BLaER1 (cell line): ENCODE measurements at regions not wholly inside any gene's neighbourhood (a gene's known extent, or its start where the extent isn't known, plus 50 kb on each side); places are given as distances from the start of the nearest gene placed in this dataset.

Source experiments
- H3K27ac ChIP-seq: shearing (Covaris generic); formaldehyde crosslinking; 2 replicates; pipeline ENCODE4 v1.8.1; 2022
- H3K27me3 ChIP-seq: shearing (Covaris generic); formaldehyde crosslinking; 2 replicates; pipeline ENCODE4 v1.8.1; 2022
- H3K36me3 ChIP-seq: shearing (Covaris generic); formaldehyde crosslinking; 2 replicates; pipeline ENCODE4 v1.8.1; 2022
- H3K4me1 ChIP-seq: shearing (Covaris generic); formaldehyde crosslinking; 2 replicates; pipeline ENCODE4 v1.8.1; 2022
- H3K4me2 ChIP-seq: shearing (Covaris generic); formaldehyde crosslinking; 2 replicates; pipeline ENCODE4 v1.8.1; 2022
- H3K4me3 ChIP-seq: shearing (Covaris generic); formaldehyde crosslinking; 2 replicates; pipeline ENCODE4 v1.8.1; 2022
- H3K9ac ChIP-seq: shearing (Covaris generic); formaldehyde crosslinking; 2 replicates; pipeline ENCODE4 v1.8.1; 2022
- H3K9me3 ChIP-seq: shearing (Covaris generic); formaldehyde crosslinking; 2 replicates; pipeline ENCODE4 v1.8.1; 2022
- H4K20me1 ChIP-seq: shearing (Covaris generic); formaldehyde crosslinking; 2 replicates; pipeline ENCODE4 v1.8.1; 2022
- Cebpa-rat ChIP-seq: shearing (Covaris generic); IDR thresholded peaks from 2 replicates; pipeline ENCODE4 v1.8.1; 2022

DNA sequence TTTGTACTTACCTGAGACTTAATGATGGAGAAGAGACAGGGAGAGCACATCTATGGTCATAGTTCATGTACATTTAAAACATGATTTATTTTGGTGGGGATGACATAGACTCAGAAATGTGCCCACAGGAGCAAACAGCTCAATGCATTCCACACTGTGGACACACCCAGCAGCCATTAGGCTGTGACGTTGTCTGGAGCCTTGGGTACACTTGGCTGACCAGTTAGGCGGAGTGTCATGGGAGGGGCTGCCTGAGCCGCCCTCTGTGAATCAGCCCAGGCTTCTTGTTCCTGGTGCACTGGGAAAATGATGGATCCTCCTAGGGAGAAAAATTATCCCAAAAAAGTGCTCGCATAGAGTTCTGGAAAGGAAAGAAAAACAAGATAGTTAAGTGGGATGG, 231.0 kb upstream of the GMDS start:
- Histone ChIP-seq H4K20me1 (no peaks in the 10 kb centered on the region), H3K4me3 (no peak overlapping the region), H3K4me2 (no peak overlapping the region), H3K36me3 (no peaks in the 10 kb centered on the region), H3K27ac (no peak overlapping the region), H3K27me3 (no peaks in the 10 kb centered on the region), H3K9me3 (no peaks in the 10 kb centered on the region), H3K4me1 (0 out of 2 replicates have a peak, but pooled peaks cover 2% of the 10 kb centered on the region), H3K9ac (no peak overlapping the region)
- TF ChIP-seq Cebpa-rat = no peak

DNA sequence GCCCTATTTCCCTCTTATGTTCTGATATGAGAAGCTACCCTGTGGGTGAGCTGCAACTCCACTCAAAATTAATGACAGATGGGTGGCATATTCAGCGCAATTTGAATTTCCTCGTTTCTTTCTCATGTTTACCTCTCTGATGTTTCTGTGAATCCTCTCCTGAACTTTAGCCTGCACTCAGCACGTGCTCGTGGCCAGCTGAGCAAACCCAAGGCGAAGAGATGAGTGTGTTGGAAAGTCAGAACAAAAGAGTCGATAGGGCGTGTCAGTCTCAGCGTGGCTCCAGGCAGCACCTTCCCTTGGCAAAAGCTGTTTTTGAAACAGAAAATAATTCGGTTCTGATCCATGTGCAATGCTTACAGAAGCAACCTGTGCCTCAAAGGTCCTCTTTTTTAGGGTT, 226.1 kb upstream of the GMDS start:
- TF ChIP-seq Cebpa-rat = no peak
- H3K4me2 ChIP-seq = no peak overlapping the region
- no peak overlapping the region for H3K9ac ChIP-seq
- H3K9me3 ChIP-seq = no peaks in the 10 kb centered on the region
- H4K20me1 ChIP-seq = no peaks in the 10 kb centered on the region
- H3K4me3 ChIP-seq = no peak overlapping the region
- H3K27me3 ChIP-seq = no peaks in the 10 kb centered on the region
- no peaks in the 10 kb centered on the region for H3K36me3 ChIP-seq
- H3K4me1 ChIP-seq = 0 out of 2 replicates have a peak, but pooled peaks cover 5% of the 10 kb centered on the region
- H3K27ac ChIP-seq = no peak overlapping the region

DNA sequence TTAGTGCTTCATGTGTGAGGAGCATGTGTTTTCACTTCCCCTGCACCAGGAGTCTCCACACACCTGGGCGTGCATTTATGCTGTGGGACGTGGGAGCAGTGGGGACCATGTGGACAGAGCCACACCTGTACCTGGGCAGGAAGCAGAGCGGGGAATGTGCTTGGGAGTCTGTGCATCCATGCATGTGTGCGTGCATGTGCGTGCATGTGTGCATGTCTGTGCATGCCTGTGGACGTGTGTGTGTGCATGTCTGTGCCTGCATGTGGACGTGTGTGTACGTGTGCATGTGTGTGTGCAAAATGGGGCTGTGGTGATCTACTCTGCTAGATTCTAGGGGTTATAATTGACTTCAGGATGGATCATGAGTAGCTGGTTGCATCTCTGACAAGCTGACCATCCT, 224.0 kb upstream of the GMDS start:
- no peaks in the 10 kb centered on the region for H3K9me3 ChIP-seq
- H4K20me1 ChIP-seq = no peaks in the 10 kb centered on the region
- no peaks in the 10 kb centered on the region for H3K27me3 ChIP-seq
- no peaks in the 10 kb centered on the region for H3K36me3 ChIP-seq
- no peak overlapping the region for H3K4me2 ChIP-seq
- TF ChIP-seq Cebpa-rat = no peak
- 0 out of 2 replicates have a peak, but pooled peaks cover 5% of the 10 kb centered on the region for H3K4me1 ChIP-seq
- no peak overlapping the region for H3K4me3 ChIP-seq
- H3K27ac ChIP-seq = no peak overlapping the region
- no peak overlapping the region for H3K9ac ChIP-seq

DNA sequence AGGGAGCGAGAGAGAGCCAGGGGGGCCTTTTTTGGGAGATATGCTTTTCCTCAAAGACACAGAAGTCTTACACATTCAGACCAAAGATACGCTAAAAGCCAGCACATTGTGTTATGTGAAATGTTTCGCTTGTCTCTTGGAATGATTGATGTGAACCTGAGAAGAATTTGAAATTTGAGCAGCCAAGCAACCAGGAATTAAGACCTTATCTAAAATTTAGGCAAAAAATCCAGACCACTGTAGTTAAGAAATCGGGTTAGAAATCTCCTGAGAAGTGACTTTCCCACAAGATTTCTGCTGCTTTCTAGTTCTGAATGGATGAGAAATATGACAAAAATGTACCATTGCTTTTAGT, 223.2 kb upstream of the GMDS start:
- Histone ChIP-seq H3K4me1 (0 out of 2 replicates have a peak, but pooled peaks cover 5% of the 10 kb centered on the region), H3K4me2 (no peak overlapping the region), H3K27me3 (no peaks in the 10 kb centered on the region), H3K36me3 (no peaks in the 10 kb centered on the region), H3K9ac (no peak overlapping the region), H3K27ac (no peak overlapping the region), H3K9me3 (no peaks in the 10 kb centered on the region), H3K4me3 (no peak overlapping the region), H4K20me1 (no peaks in the 10 kb centered on the region)
- TF ChIP-seq Cebpa-rat = no peak

DNA sequence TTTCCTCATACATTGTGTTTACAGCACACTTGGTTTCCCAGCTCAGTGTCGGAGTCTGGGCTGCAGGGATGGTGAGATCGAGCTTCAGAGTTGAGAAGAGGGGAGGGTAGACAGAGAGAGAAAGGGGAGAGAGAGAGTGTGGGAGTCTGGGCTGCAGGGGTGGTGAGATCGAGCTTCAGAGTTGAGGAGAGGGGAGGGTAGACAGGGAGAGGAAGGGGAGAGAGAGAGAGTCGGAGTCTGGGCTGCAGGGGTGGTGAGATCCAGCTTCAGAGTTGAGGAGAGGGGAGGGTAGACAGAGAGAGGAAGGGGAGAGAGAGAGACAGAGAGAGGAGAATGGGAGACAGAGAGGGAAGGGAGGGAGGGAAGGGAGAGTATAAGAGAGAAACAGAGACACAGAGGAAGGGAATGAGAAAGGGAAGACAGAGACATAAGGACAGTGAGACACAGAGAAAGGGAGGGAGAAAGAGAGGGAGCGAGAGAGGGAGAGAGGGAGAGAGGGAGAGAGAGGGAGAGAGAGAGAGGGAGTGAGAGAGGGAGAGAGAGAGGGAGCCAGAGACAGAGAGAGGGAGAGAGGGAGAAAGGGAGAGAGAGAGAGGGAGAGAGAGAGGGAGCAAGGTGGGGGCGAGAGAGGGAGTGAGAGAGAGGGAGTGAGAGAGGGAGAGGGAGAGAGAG, 222.7 kb upstream of the GMDS start:
- no peak overlapping the region for H3K4me3 ChIP-seq
- H3K27ac ChIP-seq = no peak overlapping the region
- no peaks in the 10 kb centered on the region for H3K36me3 ChIP-seq
- no peaks in the 10 kb centered on the region for H4K20me1 ChIP-seq
- no peak overlapping the region for H3K9ac ChIP-seq
- no peak overlapping the region for H3K4me2 ChIP-seq
- no peaks in the 10 kb centered on the region for H3K27me3 ChIP-seq
- 0 out of 2 replicates have a peak, but pooled peaks cover 5% of the 10 kb centered on the region for H3K4me1 ChIP-seq
- H3K9me3 ChIP-seq = no peaks in the 10 kb centered on the region
- TF ChIP-seq Cebpa-rat = no peak

DNA sequence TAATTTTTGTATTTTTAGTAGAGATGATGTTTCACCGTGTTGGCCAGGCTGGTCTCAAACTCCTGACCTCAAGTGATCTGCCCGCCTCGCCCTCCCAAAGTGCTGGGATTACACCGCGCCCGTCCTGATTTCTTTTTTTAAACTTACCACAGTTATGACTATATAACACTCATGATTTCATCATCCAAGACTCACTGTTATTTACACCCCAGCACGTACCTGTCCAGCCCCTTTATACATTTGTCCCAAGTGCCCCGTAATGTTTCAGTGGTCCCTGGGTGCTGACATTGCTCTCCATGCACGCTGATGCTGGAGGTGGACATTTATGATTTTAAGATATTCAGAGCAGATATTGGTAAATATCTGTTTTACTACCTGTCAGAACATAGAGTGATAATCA, 219.9 kb upstream of the GMDS start:
- Histone ChIP-seq H3K4me2 (no peak overlapping the region), H3K27me3 (no peaks in the 10 kb centered on the region), H3K9ac (no peak overlapping the region), H3K9me3 (no peaks in the 10 kb centered on the region), H3K27ac (no peak overlapping the region), H3K4me3 (no peak overlapping the region), H3K36me3 (no peaks in the 10 kb centered on the region), H4K20me1 (no peaks in the 10 kb centered on the region), H3K4me1 (no peaks in the 10 kb centered on the region)
- TF ChIP-seq Cebpa-rat = no peak

DNA sequence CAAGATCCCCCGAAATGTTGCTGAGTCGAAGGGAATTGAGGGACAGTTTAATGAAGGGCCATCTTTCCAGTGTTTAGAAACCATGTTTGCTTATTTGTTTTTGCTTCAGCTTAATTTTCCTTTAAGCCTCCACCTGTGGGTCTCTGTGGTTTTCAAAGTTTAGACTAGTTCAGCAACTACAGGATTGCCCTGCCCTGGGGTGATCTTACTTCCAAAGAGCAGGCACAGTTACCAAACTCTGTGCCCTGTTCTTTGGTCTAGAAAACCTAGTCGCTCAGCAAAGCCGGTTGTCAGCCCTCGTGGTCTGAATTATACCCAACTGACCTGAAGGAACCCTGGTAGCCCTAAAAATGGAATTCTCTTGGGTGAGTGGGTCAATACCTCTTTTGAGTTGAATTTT, 219.2 kb upstream of the GMDS start:
- TF ChIP-seq Cebpa-rat = no peak

DNA sequence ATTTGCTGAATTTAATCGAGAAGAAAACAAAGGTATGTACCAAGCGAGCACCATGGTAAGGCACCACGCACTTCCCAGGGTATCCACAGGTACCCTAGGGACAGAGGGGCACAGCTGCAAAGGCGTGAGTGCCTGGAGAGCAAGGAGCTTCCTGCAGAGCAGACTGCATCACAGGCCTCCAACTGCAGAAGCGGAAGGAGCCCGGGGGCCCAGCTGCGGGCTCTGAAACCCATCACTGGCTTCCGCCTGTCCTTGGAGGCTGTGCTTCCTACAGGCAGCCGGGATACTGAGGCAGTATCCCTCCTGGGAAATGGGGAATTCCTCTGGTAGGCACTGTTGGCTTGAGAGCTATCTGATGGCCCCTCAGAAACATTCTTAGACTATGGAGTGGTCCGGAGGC, 217.4 kb upstream of the GMDS start:
- no peak overlapping the region for H3K4me3 ChIP-seq
- H3K27me3 ChIP-seq = no peaks in the 10 kb centered on the region
- H3K9me3 ChIP-seq = no peaks in the 10 kb centered on the region
- H3K4me2 ChIP-seq = no peak overlapping the region
- TF ChIP-seq Cebpa-rat = no peak
- no peaks in the 10 kb centered on the region for H4K20me1 ChIP-seq
- no peak overlapping the region for H3K9ac ChIP-seq
- no peaks in the 10 kb centered on the region for H3K36me3 ChIP-seq
- H3K4me1 ChIP-seq = no peaks in the 10 kb centered on the region
- no peak overlapping the region for H3K27ac ChIP-seq

More for the DNA sequence above, 219.2 kb upstream of the GMDS start:
- Histone ChIP-seq H3K36me3 (no peaks in the 10 kb centered on the region), H3K27ac (no peak overlapping the region), H3K4me1 (no peaks in the 10 kb centered on the region), H3K9me3 (no peaks in the 10 kb centered on the region), H3K4me3 (no peak overlapping the region), H3K9ac (no peak overlapping the region), H3K27me3 (no peaks in the 10 kb centered on the region), H3K4me2 (no peak overlapping the region), H4K20me1 (no peaks in the 10 kb centered on the region)

DNA sequence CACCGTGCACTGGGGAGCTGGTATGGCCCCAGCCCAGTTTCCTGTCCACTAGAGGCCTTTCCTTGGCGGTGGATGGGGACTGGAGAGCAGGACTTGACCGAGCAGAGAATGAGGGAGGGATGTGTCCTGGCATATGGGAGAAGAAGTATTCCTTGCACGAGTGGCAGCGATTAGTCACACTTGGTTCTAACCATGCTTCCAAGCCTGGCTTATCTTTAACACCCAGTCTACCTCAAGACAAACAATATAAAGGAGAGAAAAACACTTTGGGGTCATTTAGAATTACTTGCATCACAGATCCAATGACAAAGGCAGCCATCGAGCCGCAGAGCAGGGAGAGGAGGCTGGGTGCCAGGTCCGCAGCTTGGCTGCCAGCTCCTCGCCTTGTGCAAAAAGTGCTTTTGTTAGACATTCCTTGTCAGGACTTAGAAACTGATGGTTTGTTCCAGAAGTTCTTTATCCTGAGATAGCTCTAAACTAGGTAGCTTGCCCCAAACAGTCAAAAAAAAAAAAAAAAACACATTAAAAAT, 214.9 kb upstream of the GMDS start:
- Histone ChIP-seq H4K20me1 (no peaks in the 10 kb centered on the region), H3K4me1 (no peaks in the 10 kb centered on the region), H3K27me3 (no peaks in the 10 kb centered on the region), H3K36me3 (no peaks in the 10 kb centered on the region), H3K4me3 (no peak overlapping the region), H3K9ac (no peak overlapping the region), H3K27ac (no peak overlapping the region), H3K4me2 (no peak overlapping the region), H3K9me3 (no peaks in the 10 kb centered on the region)
- no peak for TF ChIP-seq Cebpa-rat

DNA sequence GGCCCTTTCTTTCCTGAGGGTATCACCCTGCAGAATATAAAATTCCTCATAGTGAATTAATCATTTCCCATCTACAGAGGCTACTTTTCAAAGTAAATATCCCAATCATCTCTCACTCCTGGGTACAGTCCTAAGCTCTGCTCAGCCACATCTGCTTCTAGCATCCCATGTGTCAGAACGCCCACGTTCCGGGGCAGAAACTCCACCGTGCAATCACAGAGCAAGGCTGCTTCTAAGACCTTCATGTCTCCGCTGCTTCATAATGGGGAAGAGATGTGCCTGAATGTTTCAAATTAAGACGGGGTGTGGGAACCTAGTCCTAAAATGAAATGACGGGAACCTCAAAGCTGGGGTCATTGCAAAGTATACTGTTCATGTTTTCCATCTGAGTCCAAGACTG, 208.8 kb upstream of the GMDS start:
- no peak for TF ChIP-seq Cebpa-rat
- H3K4me3 ChIP-seq = no peak overlapping the region
- no peak overlapping the region for H3K4me2 ChIP-seq
- H3K27me3 ChIP-seq = no peaks in the 10 kb centered on the region
- peaks cover 12% of the 10 kb centered on the region; the same call in 1 of the 2 replicates for H3K4me1 ChIP-seq
- H3K9ac ChIP-seq = no peak overlapping the region
- H3K36me3 ChIP-seq = no peaks in the 10 kb centered on the region
- H3K27ac ChIP-seq = no peak overlapping the region
- no peaks in the 10 kb centered on the region for H3K9me3 ChIP-seq
- H4K20me1 ChIP-seq = no peaks in the 10 kb centered on the region
